Muscle layer of colon (tissue), 2 donors: ENCODE measurements at regions not wholly inside any gene's neighbourhood (a gene's known extent, or its start where the extent isn't known, plus 50 kb on each side); places are given as distances from the start of the nearest gene placed in this dataset.

ENCODE experiments used
- H3K27ac ChIP-seq: one replicate; pipeline ENCODE4 v1.7.0; 2013; ENCODE audit warnings: low read depth, mild to moderate bottlenecking, low read length, moderate library complexity
- H3K27me3 ChIP-seq, 2 donors: one replicate each; pipeline ENCODE4 v1.7.0; 2013; ENCODE audit warnings: low read length in 2 of 2, mild to moderate bottlenecking in 2 of 2; ENCODE audit not compliant: insufficient read depth in 2 of 2, control insufficient read depth in 1 of 2
- H3K36me3 ChIP-seq: one replicate; pipeline ENCODE4 v1.7.0; 2013; ENCODE audit warnings: mild to moderate bottlenecking, low read length; ENCODE audit not compliant: insufficient read depth
- H3K4me1 ChIP-seq: one replicate; pipeline ENCODE4 v1.7.0; 2013; ENCODE audit warnings: mild to moderate bottlenecking, low read length; ENCODE audit not compliant: insufficient read depth
- H3K4me3 ChIP-seq, 2 donors: one replicate each; pipeline ENCODE4 v1.7.0; 2013; ENCODE audit warnings: low read length in 2 of 2, low read depth in 1 of 2, mild to moderate bottlenecking in 1 of 2, moderate library complexity in 1 of 2
- H3K9ac ChIP-seq: one replicate; pipeline ENCODE4 v1.7.0; 2013; ENCODE audit warnings: low read length
- H3K9me3 ChIP-seq: one replicate; pipeline ENCODE4 v1.7.0; 2013; ENCODE audit warnings: mild to moderate bottlenecking, low read length
- donor health status: abdominal sarcoma.
- donor health status: Adenocarcinoma of cecum.

DNA sequence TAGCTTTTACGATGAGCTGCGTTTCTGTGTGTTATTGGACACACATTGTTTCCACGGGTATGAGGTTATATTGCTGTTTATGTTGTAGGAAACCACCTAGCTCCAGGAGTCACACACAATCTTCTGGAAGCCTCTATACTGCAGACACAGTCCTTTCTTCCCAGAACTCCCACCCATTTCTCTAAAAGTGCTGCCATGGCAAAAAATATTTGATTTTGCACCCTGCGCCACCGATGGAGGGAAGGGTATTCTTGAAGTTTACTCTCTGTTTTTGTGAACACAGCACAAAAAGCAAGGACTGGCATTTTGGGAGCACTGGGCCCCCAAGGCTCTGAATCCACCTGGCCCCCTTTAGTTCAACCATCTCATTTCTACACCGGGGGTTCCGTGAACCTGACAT, 187.5 kb downstream of the ICE1 start:
- Histone ChIP-seq H3K27me3 (no peaks in the 10 kb centered on the region), H3K9me3 (no peaks in the 10 kb centered on the region), H3K4me1 (no peaks in the 10 kb centered on the region), H3K4me3 (no peak overlapping the region), H3K9ac (no peak overlapping the region), H3K27ac (no peak overlapping the region), H3K36me3 (no peaks in the 10 kb centered on the region)

DNA sequence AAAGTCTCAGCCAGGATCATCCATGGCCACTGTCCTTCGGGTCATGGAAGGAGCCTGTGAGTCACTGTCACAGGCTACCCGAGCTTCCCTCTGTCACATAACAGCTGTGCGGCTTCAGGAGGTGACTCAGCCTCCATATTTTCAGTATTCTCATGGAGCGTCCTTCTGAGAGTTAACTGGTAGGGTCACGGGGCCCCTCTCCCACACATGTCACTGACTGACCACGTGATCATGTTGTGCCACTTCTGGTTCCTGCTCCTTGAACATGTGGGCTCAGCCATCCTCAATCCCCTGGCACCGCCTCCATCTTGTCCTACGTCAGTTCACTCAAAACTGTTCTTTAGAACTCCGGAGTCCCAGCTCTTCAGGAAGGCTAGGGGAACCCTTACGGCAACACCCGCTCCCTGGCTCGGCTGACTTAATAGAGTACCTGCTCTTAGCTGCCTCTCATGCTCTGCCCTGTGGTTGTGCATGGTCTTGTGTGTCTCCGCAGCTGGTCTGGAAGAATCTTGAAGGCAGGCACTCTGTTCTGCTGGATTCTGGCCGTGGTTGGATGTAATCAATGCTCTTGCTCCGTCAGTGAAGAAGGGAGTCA, 182.8 kb downstream of the ICE1 start:
- Histone ChIP-seq H3K9ac (no peak overlapping the region), H3K36me3 (no peaks in the 10 kb centered on the region), H3K27me3 (no peaks in the 10 kb centered on the region), H3K4me3 (no peak overlapping the region), H3K4me1 (no peaks in the 10 kb centered on the region), H3K9me3 (no peaks in the 10 kb centered on the region), H3K27ac (no peak overlapping the region)

DNA sequence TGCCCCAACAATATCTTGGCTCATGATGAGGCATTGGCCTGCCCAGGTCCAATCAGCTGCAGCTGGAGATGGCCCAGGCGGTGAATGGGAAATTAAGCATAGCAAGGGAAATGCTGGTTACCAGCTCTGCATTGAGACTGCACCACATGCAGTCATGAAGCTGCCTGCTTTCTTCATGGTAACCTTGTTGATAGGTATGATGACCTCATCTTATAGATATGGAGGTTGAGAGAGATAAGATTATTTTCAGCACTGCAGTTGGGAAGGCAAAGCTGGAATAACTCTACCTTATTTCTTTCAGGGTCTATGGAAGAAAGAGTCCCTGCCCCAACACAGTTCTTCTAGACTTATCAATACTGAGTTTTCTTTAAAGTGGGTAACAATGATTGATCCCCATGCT, 180.1 kb downstream of the ICE1 start:
- no peaks in the 10 kb centered on the region for H3K36me3 ChIP-seq
- H3K27me3 ChIP-seq, result no peaks in the 10 kb centered on the region
- no peaks in the 10 kb centered on the region for H3K9me3 ChIP-seq
- no peak overlapping the region for H3K4me3 ChIP-seq
- H3K4me1 ChIP-seq, result no peaks in the 10 kb centered on the region
- no peak overlapping the region for H3K9ac ChIP-seq
- no peak overlapping the region for H3K27ac ChIP-seq

DNA sequence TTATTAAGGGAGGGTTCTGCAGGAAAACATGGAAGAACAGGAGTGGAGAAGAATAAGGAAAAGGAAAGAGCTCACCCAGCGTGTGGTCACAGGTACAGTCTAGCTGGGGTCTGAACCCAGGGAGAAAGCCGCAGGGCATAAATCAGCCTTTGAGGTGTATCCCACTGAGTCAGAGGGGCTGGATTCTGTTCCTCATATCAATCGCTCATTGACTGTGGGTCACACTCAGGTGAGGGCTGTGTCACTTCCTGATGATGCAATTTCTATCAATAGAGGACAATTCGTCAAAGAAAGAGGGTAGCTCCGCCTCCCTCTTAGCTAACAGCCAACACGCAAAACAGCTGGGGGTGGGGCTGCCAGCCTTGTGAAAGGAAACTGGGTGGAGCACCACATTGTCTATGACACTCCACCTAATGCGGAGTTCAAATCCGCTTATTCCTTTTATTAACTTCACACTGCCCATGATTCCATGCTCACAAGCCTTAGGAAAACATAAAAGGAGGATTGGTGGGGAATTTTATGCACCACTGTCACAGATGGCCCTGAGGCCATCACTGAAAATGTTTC, 176.2 kb downstream of the ICE1 start:
- H3K9ac ChIP-seq, result no peak overlapping the region
- no peaks in the 10 kb centered on the region for H3K27me3 ChIP-seq
- no peak overlapping the region for H3K4me3 ChIP-seq
- no peaks in the 10 kb centered on the region for H3K4me1 ChIP-seq
- no peak overlapping the region for H3K27ac ChIP-seq
- H3K36me3 ChIP-seq, result no peaks in the 10 kb centered on the region
- no peaks in the 10 kb centered on the region for H3K9me3 ChIP-seq

DNA sequence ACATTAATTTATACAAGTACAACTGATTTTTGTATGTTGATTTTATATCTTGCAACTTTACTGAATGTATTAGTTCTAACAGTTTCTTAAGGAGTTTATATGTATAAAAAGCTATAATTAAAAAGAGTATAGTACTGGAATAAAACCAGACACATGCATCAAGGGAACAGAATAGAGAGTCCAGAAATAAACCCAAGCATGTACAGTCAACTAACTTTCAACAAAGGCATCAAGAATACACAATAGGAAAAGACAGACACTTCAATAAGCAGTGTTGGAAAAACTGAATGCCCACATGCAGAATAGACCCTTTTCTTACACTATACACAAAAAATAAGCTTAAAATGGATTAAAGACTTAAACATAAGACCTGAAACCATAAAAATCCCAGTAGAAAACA, 170.9 kb downstream of the ICE1 start:
- Histone ChIP-seq H3K9ac (no peak overlapping the region), H3K27me3 (no peaks in the 10 kb centered on the region), H3K4me1 (no peaks in the 10 kb centered on the region), H3K4me3 (no peak overlapping the region), H3K9me3 (no peaks in the 10 kb centered on the region), H3K36me3 (no peaks in the 10 kb centered on the region), H3K27ac (no peak overlapping the region)

DNA sequence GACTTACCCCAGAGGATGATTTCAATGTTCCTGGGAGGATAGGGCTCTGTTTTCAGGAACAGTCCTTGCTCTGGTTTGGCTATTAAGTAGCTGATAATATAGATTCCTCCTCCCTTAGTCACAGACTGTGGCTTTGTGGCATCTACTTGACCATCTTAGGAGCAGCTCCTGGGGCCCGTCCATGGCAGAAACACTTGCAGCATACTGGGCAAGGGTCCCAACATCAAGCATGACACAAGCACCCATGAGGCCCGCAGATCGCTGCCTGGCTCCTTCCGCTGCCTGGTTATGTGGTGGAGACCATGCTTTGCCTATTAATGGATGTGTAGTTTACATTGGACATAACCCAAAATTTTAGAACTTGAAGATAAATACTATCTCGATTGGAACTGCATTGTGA, 170.1 kb downstream of the ICE1 start:
- H3K27ac ChIP-seq, result no peak overlapping the region
- H3K4me1 ChIP-seq, result no peaks in the 10 kb centered on the region
- no peaks in the 10 kb centered on the region for H3K36me3 ChIP-seq
- H3K9me3 ChIP-seq, result no peaks in the 10 kb centered on the region
- no peak overlapping the region for H3K4me3 ChIP-seq
- H3K9ac ChIP-seq, result no peak overlapping the region
- H3K27me3 ChIP-seq, result no peaks in the 10 kb centered on the region

DNA sequence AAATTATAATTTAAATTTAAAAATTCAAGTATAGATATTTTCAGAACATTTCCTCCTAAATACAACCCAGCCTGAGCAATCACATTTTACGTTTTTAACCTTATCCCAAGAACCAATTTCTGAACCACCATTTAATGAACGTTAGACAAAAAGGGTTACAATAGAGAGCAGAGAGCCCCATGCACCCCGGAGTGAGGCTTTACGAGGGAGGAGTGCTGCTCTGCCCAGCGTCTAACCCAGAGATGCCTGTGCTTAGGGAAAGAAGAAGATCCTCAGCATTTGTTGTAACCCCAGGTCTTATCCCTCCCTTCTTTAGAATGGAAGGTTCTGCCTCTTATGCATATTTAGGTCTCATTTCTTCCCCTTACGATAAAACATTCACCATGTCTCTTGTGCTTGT, 169.1 kb downstream of the ICE1 start:
- Histone ChIP-seq H3K27me3 (no peaks in the 10 kb centered on the region), H3K36me3 (no peaks in the 10 kb centered on the region), H3K4me3 (no peak overlapping the region), H3K27ac (no peak overlapping the region), H3K9me3 (no peaks in the 10 kb centered on the region), H3K4me1 (peaks cover 1% of the 10 kb centered on the region), H3K9ac (no peak overlapping the region)

DNA sequence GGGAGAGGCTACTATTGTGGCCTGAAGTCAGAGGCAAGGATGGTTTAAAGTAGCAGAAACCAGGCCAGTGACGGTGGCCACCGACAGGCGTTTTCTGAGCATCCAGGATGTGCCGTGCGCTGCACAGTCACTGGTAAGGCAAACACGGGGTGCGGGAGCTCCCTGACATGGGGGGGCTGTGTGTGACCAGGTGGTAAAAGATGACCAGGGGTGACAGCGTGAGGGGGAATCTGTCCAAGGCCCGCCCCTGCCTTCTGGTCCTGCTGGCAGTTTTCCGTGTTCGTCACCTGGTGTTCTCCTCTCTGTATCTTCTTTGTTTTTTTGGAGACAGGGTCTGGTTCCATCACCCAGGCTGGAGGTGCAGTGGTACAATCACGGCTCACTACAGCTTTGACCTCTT, 167.4 kb downstream of the ICE1 start:
- H3K9me3 ChIP-seq, result no peaks in the 10 kb centered on the region
- no peak overlapping the region for H3K27ac ChIP-seq
- no peak overlapping the region for H3K9ac ChIP-seq
- H3K27me3 ChIP-seq, result no peaks in the 10 kb centered on the region
- H3K4me1 ChIP-seq, result peaks cover 18% of the 10 kb centered on the region
- no peaks in the 10 kb centered on the region for H3K36me3 ChIP-seq
- no peak overlapping the region for H3K4me3 ChIP-seq

DNA sequence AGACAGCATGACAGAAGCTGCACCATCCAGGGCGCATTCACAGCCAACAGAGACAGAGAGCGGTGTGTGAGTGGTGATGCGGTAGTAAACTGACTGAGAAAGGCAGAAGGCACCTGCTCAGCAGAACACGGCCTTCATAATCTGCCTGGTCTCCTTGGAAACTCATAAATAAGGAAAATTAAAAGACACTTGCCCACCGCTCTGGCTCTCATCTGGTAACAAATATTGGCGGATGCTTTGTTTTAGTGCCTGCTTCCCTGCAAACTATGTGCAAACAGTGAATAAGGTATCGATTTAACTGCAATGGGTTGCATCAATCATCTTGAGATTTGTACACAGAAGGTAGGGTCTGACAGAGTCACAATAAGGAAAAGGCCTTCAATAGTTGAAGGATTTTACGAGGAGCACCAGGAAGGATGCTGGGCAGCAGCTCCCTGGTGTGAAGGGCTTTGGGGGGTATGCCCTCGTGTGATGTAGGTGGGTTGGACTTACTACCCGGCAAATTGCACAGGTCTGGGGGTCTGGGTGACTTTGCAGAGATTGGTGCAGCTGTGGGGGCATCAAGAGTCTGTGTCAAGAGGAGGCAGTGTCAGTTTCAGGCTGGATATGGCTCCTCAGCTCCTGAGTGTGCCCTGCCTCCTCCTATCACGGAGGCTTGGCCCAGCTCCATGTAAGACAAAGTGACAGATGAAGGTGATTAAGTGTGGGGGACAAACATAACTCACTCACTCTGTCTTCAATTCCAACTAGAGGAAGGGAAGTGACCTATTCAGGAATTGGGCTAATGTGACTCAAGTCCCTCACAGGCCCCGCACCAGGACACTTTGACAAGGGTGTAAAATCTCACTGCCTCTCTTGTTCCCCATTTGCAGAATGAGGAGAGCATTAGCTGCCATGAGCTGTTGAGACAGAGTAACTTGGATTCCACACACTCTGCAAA, 166.7 kb downstream of the ICE1 start:
- Histone ChIP-seq H3K9me3 (no peaks in the 10 kb centered on the region), H3K9ac (no peak overlapping the region), H3K27me3 (no peaks in the 10 kb centered on the region), H3K4me1 (peaks cover 20% of the 10 kb centered on the region), H3K4me3 (no peak overlapping the region), H3K36me3 (no peaks in the 10 kb centered on the region), H3K27ac (no peak overlapping the region)

DNA sequence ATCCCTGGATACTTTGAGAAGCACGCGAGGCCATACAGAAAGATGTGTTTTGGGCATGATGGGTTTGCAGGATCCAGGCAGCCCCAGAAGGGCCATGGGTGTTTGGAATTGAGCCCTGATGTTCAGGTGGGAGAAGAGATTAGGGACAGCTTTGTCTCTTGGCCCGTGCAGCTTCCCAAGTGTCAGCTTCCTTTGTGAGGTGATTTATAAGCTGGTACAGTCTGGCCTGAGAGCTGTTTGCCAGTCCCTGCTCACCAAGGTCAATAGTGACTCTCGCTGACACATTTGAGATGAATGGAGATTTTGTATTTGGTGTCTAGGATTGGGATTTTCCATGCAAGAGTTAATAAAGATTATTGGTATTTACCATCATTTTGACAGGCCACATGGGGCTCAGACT, 165.9 kb downstream of the ICE1 start:
- Histone ChIP-seq H3K9me3 (no peaks in the 10 kb centered on the region), H3K36me3 (no peaks in the 10 kb centered on the region), H3K4me3 (no peak overlapping the region), H3K9ac (no peak overlapping the region), H3K27me3 (no peaks in the 10 kb centered on the region), H3K4me1 (peaks cover 20% of the 10 kb centered on the region), H3K27ac (no peak overlapping the region)

DNA sequence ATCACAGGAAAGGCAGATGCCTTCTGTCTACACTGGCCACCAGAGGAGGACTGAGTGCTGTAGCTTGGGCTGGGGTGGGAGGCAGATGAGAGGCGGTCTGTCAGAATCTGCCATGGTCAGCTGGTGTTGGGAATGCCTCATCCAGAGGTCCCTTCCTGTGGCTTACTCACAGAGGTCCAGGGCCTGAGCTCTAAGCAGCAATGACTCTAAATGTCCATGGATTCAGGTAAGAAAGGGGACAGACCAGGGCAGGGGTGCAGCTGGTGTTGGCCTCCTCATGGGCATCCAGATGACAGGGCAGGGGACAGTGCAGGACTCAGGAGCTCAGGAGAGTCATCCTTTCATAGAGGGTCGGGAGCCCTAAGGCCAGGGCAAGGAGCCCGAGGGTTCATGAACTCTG, 165.0 kb downstream of the ICE1 start:
- no peaks in the 10 kb centered on the region for H3K36me3 ChIP-seq
- no peak overlapping the region for H3K4me3 ChIP-seq
- H3K27ac ChIP-seq, result no peak overlapping the region
- no peak overlapping the region for H3K9ac ChIP-seq
- peaks cover 20% of the 10 kb centered on the region for H3K4me1 ChIP-seq
- no peaks in the 10 kb centered on the region for H3K27me3 ChIP-seq
- H3K9me3 ChIP-seq, result no peaks in the 10 kb centered on the region
